Midbrain (tissue), 1 donor: ENCODE measurements at regions not wholly inside any gene's neighbourhood (a gene's known extent, or its start where the extent isn't known, plus 50 kb on each side); places are given as distances from the start of the nearest gene placed in this dataset.
"Not testable (repeated sequence)": the region's sequence is repeated elsewhere in the genome, so short reads cannot be mapped to it uniquely, and the experiment has no call there.

Experiments used
- DNase-seq: peaks from one replicate; lab custom pipeline; 2025; lab: John Stamatoyannopoulos, UW

GRCh38 chr10:45250694-45251075, 64.7 kb downstream of the OR13A1 start:
- not testable (repeated sequence) for DNase-seq
